ENCODE measurements at regions not wholly inside any gene's neighbourhood (a gene's known extent, or its start where the extent isn't known, plus 50 kb on each side); places are given as distances from the start of the nearest gene placed in this dataset.
"Not testable (repeated sequence)": the region's sequence is repeated elsewhere in the genome, so short reads cannot be mapped to it uniquely, and the experiment has no call there.

DNA sequence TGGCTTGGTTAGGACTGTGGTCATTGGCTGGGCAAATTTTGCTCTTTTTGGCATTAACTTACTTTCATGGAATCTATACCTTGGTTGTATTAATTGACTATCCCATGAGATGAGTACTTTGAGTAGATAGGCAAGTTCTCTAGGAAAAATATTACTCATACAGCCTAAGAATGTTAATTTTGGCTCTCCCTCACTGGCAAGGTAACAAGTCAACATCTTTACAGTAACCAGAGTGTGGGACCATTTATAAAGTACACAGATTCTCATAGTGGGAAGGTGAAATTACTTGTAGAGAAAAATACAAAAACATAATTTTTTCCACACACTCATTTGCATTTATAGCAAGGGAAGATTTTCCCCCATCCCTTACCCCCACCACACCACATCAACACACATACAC is 154.6 kb upstream of the ZNF608 start:
- DNase-seq (ENCODE audit: low read depth): no peak

DNA sequence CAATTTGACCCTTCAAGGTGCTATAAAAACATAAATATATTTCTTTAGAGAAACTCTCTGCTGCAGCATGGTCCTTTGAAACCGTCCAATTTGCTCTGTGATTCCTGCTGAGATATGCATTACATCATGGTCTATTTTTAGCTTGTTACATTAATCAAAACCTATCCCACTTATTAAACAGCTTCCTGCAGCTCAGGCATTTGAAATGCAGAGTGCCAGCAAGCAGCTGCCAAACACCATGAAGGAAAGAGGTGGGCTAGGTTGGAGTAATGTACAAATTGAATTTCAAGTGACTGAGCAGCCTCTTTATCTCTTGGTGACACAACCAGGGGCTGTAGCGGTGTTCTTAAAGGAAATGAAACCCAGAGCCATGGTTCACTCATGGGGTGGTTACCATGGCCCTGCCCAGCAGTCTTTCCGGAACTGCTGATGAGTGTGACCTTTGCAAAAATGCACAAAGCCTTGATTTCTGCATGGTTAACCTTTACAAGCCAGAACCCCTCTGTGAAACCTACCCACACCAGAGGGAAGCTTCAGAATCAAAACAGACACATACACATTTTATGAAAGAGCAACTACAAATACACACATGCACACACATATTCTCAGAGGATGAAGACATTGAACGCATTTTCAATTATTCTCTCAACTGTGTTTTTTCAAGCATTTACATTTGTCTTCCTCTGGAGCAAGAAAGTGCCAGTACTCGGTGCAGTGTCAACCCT is 155.8 kb upstream of the ZNF608 start:
- no peak for DNase-seq (ENCODE audit: low read depth)

DNA sequence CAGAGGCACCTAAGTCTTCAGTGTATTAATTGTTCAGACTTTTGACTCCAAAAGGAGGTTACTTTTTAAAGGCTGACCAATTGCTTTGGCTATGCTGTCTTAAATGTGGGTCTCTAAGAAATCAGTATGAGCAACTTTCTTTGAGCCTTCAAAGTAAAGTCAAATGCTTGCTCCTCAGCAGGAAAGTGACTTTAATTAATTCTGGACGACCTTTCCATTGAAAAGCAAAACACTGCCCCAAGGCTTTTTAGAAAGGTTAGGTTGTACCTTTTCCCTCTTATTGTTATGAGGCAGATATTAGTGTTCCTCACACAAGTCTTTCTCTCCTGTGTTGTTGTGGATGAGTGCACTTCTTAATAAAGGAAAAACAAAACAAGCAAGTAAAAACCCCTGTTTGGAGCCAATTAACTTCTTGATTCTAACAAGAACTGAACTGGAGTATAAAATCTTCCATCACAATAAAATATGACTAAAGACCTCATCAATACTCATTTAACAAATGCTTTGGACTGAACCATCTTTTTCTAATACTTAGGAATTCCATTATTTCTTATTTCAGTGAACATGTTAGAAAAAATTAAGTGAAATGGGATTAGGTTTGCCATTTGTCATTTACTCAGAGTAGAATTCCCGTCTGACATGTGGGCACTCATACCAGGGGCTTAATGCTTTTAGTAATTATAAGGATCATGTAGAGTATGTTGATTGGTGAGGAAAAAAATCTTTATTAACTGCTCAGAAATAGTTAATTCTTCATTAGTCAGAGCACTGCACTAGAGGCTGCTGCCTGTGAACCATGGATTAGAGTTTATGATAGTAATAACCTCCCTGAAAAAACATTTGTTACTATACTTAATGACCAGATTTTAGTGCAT is 159.1 kb upstream of the ZNF608 start:
- DNase-seq (ENCODE audit: low read depth): no peak

DNA sequence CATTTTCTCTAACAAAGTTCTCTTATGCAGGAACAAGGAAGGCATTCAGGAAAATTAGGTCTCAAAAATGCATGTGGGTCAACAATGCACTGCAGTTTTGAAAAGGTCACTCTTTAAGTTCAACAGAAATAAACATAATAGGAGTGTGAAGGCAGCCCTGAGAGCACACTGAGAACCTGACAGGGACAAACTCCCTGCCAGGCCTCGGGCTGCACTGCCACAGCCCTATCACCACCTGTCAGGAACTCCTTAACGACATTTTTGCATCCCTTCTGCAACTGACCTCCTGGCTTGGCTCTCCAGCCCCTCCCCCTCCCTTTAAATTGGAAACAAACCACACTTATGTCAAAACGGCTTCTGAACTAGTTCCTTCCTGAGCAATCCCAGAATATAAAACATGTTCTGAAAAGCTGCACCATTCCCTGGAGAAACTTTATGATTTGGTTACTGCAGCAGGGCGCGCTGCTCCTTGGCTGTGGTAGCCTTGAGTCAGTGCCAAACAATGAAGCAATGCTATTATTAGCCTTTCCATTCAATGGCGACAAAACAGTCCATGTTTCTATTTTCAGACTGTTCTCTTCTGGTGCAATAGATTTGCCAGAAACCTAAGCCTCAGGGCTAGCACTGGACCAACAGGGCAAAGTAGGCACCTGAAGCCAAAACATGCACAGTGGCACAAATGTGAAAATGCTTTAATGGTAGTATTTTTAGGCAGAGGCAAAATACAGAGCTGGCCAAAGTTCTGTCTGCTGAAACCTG is 160.1 kb upstream of the ZNF608 start:
- DNase-seq (ENCODE audit: low read depth): peak; percentile 64

DNA sequence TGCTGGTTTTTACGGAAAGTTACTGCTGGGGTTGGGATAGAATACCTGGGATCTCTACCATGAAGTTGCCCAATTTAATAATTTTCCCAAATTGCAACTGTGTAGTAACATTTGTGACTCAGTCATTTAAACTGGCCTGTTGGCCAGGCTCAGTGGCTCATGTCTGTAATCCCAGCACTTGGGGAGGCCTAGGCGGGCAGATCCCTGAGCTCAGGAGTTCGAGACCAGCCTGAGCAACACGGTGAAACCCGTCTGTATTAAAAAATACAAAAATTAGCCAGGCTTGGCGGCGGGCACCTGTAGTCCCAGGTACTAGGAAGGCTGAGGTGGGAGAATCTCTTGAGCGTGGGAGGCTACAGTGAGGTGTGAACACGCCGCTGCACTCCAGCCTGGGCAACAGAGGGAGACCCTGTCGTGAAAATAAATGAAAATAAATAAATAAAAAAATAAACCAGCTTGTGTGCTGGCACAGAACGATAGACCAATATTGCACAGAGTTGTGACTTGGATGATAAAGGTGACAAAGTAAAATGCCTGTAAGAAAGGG is 160.7 kb upstream of the ZNF608 start:
- no peak for DNase-seq (ENCODE audit: low read depth)

DNA sequence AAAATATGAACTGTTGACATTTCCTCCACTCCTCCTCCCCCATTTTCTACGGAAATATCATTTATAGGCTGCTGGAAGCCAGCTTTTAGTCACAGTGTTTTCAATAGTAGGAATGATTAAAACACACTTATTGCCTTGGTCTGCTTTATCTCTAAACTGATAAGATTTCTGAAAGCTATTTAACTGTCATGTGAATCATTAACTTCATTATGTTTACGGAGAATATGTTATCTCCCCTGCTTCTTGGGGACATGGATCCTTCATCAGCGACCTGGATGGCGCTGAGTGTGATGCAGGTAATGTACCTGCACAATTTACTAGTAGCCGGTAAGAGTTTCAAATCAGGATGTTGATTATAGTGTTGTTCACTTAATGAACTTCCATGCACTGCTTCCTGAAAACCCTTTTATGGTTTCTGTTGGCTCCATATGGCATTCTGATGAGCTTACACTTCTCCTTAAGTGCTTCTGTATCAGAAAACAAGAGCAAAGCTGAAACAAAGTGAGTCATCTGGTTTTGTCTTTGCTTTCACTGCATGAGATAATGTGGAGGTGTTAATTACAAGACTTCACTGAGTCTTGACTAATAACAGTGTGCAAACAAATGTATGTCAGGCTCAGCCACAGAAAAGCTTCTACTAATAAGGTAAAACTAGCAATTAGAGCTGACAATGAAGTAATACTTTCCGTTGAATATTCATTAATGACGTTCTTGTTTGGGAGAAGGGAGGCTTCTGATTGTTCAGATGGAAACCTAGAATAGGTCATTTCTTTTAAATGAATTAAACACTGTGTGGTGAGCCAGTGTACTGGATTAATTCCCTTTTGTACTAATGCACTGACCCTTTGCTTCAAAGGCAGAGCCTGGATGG is 162.4 kb upstream of the ZNF608 start:
- no peak for DNase-seq (ENCODE audit: low read depth)

DNA sequence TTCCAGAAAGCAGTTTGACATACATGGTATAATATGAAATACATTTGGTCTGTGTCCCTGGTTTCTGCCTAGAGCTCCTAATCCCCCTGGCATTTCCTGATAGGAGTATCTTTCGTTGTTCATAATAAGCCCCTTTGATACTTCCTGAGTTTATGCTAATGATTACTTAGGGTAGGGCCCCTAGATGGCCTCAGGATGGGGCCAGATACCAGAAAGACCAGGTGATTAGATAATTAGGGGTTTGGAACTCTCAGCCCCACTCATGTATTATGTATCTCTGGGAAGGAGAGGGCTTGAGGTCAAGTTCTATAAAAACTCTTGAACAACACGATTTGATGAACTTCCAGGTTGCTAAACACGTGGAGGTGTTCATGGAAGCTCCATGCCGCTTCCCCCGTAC is 163.3 kb upstream of the ZNF608 start:
- DNase-seq (ENCODE audit: low read depth): no peak

DNA sequence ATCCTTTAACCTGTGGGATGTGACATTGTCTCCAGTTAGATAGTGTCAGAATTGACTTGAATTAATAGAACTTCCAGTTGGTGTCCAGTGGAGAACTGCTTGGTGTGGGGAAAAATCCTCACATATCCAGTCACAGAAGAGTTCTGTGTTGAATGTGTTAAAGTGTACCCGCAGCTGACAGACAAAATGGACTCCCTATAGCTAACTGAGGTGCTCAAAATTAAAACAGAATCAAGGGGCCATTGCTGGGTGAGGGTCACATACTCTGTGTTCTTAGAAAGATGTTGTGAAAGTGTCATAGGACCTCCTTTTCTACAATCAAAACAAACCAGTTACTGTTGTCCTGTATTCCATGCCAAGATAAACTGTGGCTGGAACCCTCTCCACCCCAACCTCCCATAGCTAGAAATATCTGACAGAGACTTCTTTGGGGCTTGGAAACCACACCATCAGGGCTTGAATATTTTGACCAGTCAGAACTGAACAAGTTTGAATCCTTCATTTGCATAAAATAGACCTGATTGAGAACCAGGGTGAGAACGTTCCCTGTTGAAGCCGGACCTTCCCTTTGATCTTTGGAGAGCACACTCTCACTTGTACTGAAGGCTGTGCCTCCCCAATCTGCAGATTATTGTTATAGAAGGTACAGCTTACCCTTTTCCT is 164.0 kb upstream of the ZNF608 start:
- DNase-seq (ENCODE audit: low read depth): no peak

DNA sequence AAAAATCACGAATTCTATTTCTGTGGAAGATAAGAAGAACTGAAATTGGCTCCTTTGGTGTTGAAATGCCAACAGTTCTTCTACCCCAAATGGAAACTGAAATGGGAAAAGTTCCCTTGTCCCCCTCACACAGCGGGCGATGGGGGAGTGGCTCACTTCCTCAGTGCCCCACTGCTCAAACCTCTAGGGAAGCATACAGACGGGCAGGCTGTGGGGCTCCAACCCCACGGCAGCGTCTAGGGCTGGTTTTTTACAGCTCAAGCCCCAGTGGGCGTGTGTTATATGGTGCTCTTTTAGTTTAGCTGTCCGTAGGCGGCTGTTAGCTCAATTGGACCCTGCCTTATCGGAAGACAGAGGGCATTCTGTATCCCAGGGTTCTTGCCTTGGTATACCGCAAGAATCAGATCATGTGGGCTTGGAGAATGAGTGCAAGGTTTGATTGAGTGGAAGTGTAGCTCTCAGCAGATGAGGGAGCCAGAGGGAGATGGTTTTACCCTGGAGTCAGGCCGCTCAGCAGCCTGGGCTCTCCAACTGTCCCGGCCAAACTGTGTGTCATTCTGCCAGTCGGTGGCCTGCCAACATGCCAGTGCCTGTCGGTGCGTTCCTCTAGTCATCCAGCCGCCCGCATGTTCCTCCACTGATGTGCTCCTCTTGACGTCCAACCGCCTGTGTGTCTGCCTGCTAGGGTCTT is 166.3 kb upstream of the ZNF608 start:
- DNase-seq (ENCODE audit: low read depth): no peak

DNA sequence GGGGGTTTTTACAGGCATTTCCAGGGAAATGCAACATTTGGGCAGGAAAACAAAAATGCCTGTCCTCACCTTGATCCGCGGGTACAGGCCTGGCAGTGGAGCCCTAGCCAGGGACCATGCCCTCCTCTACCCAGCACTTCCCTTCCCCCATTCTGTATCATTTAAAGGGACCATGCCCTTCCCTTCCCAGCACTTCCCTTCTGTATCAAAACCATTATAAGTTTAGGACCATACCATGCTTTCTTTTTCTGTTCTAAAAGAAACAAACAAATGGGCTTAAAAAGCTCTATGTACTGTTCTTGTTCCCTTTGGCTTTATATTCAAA is 166.9 kb upstream of the ZNF608 start:
- no peak for DNase-seq (ENCODE audit: low read depth)

DNA sequence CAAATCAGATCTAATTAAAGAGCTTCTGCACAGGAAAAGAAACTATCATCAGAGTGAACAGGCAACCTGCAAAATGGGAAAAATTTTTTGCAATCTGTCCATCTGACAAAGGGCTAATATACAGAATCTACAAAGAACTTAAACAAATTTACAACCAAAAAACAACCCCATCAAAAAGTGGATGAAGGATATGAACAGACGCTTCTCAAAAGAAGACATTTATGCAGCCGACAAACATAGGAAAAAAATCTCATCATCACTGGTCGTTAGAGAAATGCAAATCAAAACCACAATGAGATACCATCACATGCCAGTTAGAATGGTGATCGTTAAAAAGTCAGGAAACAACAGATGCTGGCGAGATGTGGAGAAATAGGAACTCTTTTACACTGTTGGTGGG is 169.9 kb upstream of the ZNF608 start:
- DNase-seq (ENCODE audit: low read depth): not testable (repeated sequence)

DNA sequence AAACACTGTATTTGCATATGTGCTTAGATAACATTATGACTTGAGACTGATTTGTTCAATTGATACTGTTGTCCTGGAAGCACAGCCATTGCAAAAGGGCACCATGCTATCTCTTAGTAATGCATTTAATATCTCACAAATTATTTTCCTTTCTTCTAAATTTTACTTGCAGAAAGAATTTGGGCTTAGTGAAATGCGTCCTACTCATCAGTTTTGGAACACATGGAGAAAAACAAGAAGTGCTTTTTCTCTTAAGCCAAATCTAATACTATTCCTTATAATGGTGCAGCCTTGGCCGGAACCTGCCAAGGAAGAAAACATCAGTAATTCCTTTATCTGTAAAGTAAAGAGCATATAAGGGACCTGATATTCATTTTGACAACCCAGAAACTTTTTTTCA is 172.2 kb upstream of the ZNF608 start:
- no peak for DNase-seq (ENCODE audit: low read depth)

DNA sequence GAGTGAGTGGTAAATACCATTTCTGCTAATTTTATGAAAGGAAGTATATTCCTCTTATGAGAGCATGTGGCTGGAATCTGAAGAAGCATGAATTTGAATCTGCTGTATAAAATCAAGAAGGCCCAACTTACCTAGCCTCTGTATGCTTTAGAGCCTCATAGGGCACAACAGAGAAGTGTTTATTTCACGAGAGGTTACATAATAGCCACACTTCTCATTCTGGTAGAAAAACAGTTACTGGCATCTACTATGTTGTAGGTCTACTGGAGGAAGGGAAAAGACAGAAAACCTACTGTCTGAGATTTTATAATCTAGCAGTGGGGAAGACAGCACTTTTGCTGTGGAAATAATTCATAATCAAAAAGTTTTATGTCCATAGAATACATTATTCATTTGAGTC is 172.6 kb upstream of the ZNF608 start:
- no peak for DNase-seq (ENCODE audit: low read depth)

DNA sequence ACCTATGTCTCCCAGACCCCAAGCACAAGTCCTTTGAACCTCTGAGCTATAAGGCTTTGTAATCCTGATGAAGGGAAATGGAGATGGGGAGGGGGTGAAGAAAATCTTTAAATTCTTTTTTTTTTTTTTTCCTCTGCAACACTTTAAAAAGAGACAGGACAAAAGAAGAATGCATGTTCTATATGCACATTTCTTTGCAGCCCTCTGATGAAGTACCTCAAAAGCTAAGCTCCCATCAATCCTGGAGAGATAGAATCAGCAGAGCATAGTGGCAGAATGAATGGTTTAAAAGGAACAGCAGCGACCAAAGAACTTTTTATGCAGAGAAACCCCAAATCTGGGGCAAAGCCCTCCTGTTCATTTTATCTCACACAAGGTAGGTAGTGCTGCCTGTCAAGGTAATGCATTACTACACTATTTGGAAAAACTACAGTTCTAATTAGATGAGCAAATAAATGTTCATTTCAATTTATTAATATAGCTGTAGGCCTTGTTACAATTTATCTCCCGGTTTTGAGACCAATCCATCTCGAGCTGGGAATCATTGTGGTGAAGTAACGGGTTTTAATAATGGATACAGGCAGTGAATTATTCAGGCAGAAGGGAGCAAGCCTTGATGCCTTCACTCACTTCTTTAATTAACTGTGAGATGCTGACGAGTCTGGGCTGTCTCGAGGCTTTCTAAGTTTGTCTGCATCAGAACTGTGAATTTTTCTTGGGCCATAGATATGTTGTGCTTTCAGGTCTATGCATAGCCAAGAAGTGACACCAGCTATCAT is 173.5 kb upstream of the ZNF608 start:
- DNase-seq (ENCODE audit: low read depth): no peak

DNA sequence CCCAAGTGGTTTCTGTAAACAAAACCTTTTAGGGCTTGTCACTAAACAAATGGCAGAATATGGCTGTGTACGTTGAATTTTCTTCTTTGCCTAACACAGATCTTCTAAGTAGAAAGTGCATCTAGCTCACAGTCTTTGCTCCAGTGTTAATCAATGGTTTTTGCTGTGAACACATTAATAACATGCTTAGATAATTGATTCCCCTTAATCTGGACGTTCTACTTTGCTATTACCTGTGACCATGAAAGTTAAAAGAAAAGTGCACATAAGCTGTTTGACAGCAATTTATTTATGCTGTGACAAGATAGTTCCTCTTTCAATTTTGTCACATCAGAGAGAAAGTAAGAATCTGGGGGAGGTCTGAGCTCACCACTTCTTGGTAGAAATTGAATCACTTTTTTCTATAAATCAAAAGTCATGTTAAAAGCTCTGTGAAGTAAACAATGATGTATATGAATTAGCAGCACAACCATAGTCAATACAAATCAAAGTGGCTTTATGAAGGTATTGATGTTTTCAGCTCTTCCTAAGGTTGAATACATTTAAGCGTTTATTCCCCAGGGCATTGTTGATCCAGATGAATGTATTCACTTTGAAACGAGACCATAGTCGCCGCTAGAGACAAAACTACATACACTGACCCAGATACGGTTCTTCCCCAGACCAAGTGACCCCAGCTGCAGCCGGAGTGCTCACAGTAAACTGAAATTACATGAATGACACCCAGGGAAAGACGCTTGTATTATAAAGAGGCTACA is 174.6 kb upstream of the ZNF608 start:
- DNase-seq (ENCODE audit: low read depth): no peak

DNA sequence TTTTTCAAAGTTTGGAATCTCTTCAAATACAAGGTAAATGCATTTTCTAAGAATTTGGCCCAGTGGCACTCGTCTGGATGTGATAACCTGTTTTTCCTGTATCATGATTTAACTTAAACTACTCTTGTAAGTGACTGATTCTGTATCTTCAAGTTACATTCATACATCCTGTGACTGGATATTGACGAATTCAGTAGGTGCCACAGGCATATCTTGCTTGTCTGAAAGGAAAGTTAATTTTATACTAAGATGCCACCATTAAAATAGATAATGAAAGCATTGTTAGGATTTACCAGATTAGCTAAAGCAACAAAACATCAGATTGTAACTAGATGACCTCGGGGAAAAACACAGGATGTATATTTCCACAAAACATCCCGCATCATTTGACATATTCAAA is 175.3 kb upstream of the ZNF608 start:
- no peak for DNase-seq (ENCODE audit: low read depth)

DNA sequence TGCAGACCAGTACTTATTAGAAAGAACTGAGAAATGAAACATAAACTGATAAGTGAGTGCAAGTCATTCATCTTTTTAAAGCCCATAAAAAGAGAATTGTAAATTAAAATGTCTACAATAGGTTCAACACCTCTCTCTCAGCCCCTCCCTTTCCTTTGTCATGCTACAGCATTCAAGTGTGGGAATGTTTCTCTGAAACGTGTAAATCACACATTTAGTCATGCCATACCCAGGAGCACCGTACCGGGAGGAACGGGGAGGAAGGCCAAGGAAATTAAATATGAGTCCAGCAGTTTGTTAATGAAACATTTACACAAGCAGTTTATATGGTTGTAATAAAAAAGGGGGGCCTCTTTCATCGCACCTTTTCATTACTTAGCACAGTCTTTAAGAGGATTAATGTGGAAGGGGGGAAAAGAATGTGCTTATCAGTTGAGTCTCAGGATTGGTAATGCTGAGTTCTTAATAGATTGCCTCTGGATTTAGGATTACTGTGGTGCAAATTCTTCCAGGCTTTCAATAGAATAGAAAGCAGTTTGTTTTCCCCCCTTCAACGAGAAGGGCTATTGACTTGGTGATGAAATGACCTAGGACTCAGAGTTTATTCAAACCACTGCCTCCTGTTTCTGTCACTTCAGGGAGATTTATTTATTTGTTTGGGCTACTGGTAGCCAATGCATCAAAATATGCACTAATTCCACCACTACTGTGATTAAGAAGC is 176.0 kb upstream of the ZNF608 start:
- no peak for DNase-seq (ENCODE audit: low read depth)

DNA sequence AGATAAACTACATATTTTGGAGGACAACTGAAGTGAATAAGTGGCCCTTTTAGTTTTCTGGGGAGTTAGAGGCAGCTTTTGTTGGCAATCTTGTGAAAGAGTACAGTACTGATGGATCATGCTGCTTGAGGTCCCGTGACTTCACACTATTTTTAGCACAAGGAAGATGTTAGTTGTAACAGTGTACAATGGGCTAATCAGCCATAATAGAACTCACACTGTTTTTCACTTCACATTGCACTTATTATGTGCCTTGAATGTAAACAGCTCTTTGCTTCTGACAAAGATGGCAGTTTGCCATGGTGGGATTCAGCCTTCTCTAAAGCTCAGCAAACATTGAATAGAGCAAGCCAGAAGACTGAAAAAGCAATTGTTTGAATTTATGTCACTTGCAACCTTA is 176.7 kb upstream of the ZNF608 start:
- DNase-seq (ENCODE audit: low read depth): no peak
